CD4-positive, CD25-positive, alpha-beta regulatory T cell (primary cell): ENCODE measurements at regions not wholly inside any gene's neighbourhood (a gene's known extent, or its start where the extent isn't known, plus 50 kb on each side); places are given as distances from the start of the nearest gene placed in this dataset.
"Not testable (repeated sequence)": the region's sequence is repeated elsewhere in the genome, so short reads cannot be mapped to it uniquely, and the experiment has no call there.

Source experiments
- ATAC-seq, 2 donors: fragments of 150-1000 bp; cut with Tn5 transposase; one replicate each; pipeline ENCODE4 v1.10.0; 2021; ENCODE audit warnings: low read depth in 2 of 2, moderate number of reproducible peaks in 2 of 2, moderate library complexity in 1 of 2
- DNase-seq, 3 donors: peaks; one replicate each; pipeline versions ENCODE4 v3.0.0 to v3.0.0-alpha.2; 2012 to 2022; ENCODE audit warnings: mixed read lengths in 1 of 3
- H3K27ac ChIP-seq: one replicate; pipeline ENCODE4 v1.7.0; 2013; ENCODE audit warnings: mild to moderate bottlenecking, low read length; ENCODE audit not compliant: insufficient read depth, poor library complexity, severe bottlenecking
- H3K27me3 ChIP-seq: one replicate; pipeline ENCODE4 v1.7.0; 2013; ENCODE audit warnings: low read length; ENCODE audit not compliant: control insufficient read depth, insufficient read depth
- H3K36me3 ChIP-seq: one replicate; pipeline ENCODE4 v1.7.0; 2013; ENCODE audit warnings: mild to moderate bottlenecking, low read length, moderate library complexity; ENCODE audit not compliant: control insufficient read depth, insufficient read depth
- H3K4me1 ChIP-seq: 2 replicates; pipeline ENCODE4 v1.7.0; 2013; ENCODE audit warnings: mild to moderate bottlenecking, low read length; ENCODE audit not compliant: insufficient read depth, control insufficient read depth, poor library complexity, severe bottlenecking
- H3K4me3 ChIP-seq: one replicate; pipeline ENCODE4 v1.7.0; 2013; ENCODE audit warnings: low read depth, mild to moderate bottlenecking, low read length, moderate library complexity
- H3K9me3 ChIP-seq, 2 experiments: 1 replicate in 1 of 2; 2 replicates in 1 of 2; pipeline ENCODE4 v1.7.0; 2013; ENCODE audit warnings: low read length in 2 of 2, mild to moderate bottlenecking in 1 of 2, moderate library complexity in 1 of 2; ENCODE audit not compliant: control insufficient read depth in 2 of 2
- H3K27ac Mint-ChIP-seq, 3 donors: one replicate each; pipeline ENCODE4 v1.8.0; 2020 to 2022; ENCODE audit warnings: mild to moderate bottlenecking in 3 of 3, mixed read lengths in 3 of 3, moderate library complexity in 2 of 3
- H3K27me3 Mint-ChIP-seq: one replicate; pipeline ENCODE4 v1.8.0; 2022; ENCODE audit warnings: mild to moderate bottlenecking, mixed read lengths
- H3K36me3 Mint-ChIP-seq: one replicate; pipeline ENCODE4 v1.8.0; 2020; ENCODE audit warnings: mixed read lengths
- H3K4me1 Mint-ChIP-seq, 4 donors: one replicate each; pipeline ENCODE4 v1.8.0; 2020 to 2022; ENCODE audit warnings: mixed read lengths in 4 of 4, mild to moderate bottlenecking in 1 of 4
- H3K4me3 Mint-ChIP-seq, 4 donors: one replicate each; pipeline ENCODE4 v1.8.0; 2020 to 2022; ENCODE audit warnings: mild to moderate bottlenecking in 4 of 4, mixed read lengths in 4 of 4, moderate library complexity in 3 of 4
- H3K9me3 Mint-ChIP-seq, 7 donors: one replicate each; pipeline ENCODE4 v1.8.0; 2020 to 2022; ENCODE audit warnings: mixed read lengths in 7 of 7, mild to moderate bottlenecking in 3 of 7, moderate library complexity in 2 of 7

GRCh38 chr17:62322313-62322712 lies 58.0 kb upstream of the EFCAB3 start:
- Mint-ChIP-seq H3K27me3 (peaks cover 25% of the 10 kb centered on the region), H3K4me1 (no peaks in the 10 kb centered on the region), H3K36me3 (no peaks in the 10 kb centered on the region), H3K27ac (no peak overlapping the region), H3K9me3 (peaks cover 0 to 12% (median 0%) of the 10 kb centered on the region in 7 donors), H3K4me3 (no peak overlapping the region)
- ATAC-seq (no peak), DNase-seq (no peak)
- no peaks in the 10 kb centered on the region for H3K9me3 ChIP-seq
- no peak overlapping the region for H3K27ac ChIP-seq
- H3K36me3 ChIP-seq = no peaks in the 10 kb centered on the region
- H3K4me3 ChIP-seq = no peak overlapping the region
- H3K27me3 ChIP-seq = peaks cover 5% of the 10 kb centered on the region
- H3K4me1 ChIP-seq = no peaks in the 10 kb centered on the region

GRCh38 chr17:62321451-62321850 lies 58.9 kb upstream of the EFCAB3 start:
- ATAC-seq = no peak
- no peaks in the 10 kb centered on the region for H3K4me1 ChIP-seq
- no peaks in the 10 kb centered on the region for H3K9me3 ChIP-seq
- no peaks in the 10 kb centered on the region for H3K4me1 Mint-ChIP-seq
- H3K9me3 Mint-ChIP-seq = peaks cover 0 to 12% (median 0%) of the 10 kb centered on the region in 7 donors
- H3K27me3 ChIP-seq = peaks cover 7% of the 10 kb centered on the region
- no peak overlapping the region for H3K4me3 Mint-ChIP-seq
- H3K36me3 Mint-ChIP-seq = no peaks in the 10 kb centered on the region
- no peak overlapping the region for H3K27ac Mint-ChIP-seq
- no peak overlapping the region for H3K4me3 ChIP-seq
- no peaks in the 10 kb centered on the region for H3K36me3 ChIP-seq
- H3K27ac ChIP-seq = no peak overlapping the region
- peaks cover 27% of the 10 kb centered on the region for H3K27me3 Mint-ChIP-seq
- DNase-seq = no peak

- Histone ChIP-seq H3K27ac (no peak overlapping the region), H3K27me3 (peaks cover 8% of the 10 kb centered on the region), H3K4me3 (no peak overlapping the region), H3K36me3 (no peaks in the 10 kb centered on the region), H3K9me3 (no peaks in the 10 kb centered on the region), H3K4me1 (no peaks in the 10 kb centered on the region)
- no peak for ATAC-seq
- Mint-ChIP-seq H3K4me3 (no peak overlapping the region), H3K4me1 (no peaks in the 10 kb centered on the region), H3K27ac (no peak overlapping the region), H3K36me3 (no peaks in the 10 kb centered on the region), H3K27me3 (peaks cover 31% of the 10 kb centered on the region), H3K9me3 (peaks cover 0 to 12% (median 0%) of the 10 kb centered on the region in 7 donors)
- no peak for DNase-seq
These were observed 60.5 kb upstream of the EFCAB3 start for GRCh38 chr17:62319846-62320245.

- H3K9me3 ChIP-seq = no peaks in the 10 kb centered on the region
- H3K4me1 Mint-ChIP-seq = no peaks in the 10 kb centered on the region
- DNase-seq (no peak), ATAC-seq (no peak)
- H3K36me3 Mint-ChIP-seq = no peaks in the 10 kb centered on the region
- H3K27ac ChIP-seq = no peak overlapping the region
- H3K4me1 ChIP-seq = no peaks in the 10 kb centered on the region
- H3K27me3 Mint-ChIP-seq = peaks cover 18% of the 10 kb centered on the region
- H3K4me3 Mint-ChIP-seq = no peak overlapping the region
- no peak overlapping the region for H3K27ac Mint-ChIP-seq
- H3K9me3 Mint-ChIP-seq = peaks cover 0 to 5% (median 2%) of the 10 kb centered on the region in 7 donors
- no peaks in the 10 kb centered on the region for H3K36me3 ChIP-seq
- peaks cover 18% of the 10 kb centered on the region for H3K27me3 ChIP-seq
- H3K4me3 ChIP-seq = no peak overlapping the region
These were observed 71.0 kb upstream of the EFCAB3 start for GRCh38 chr17:62309396-62309795.

GRCh38 chr17:62307196-62307595 lies 73.2 kb upstream of the EFCAB3 start:
- no peak overlapping the region for H3K27ac Mint-ChIP-seq
- Histone ChIP-seq H3K4me1 (no peaks in the 10 kb centered on the region), H3K27ac (no peak overlapping the region), H3K4me3 (no peak overlapping the region), H3K27me3 (peaks cover 24% of the 10 kb centered on the region), H3K9me3 (no peaks in the 10 kb centered on the region), H3K36me3 (no peaks in the 10 kb centered on the region)
- peaks cover 0 to 5% (median 2%) of the 10 kb centered on the region in 7 donors for H3K9me3 Mint-ChIP-seq
- H3K36me3 Mint-ChIP-seq = no peaks in the 10 kb centered on the region
- H3K4me3 Mint-ChIP-seq = no peak overlapping the region
- ATAC-seq = no peak
- H3K27me3 Mint-ChIP-seq = peaks cover 20% of the 10 kb centered on the region
- DNase-seq = no peak
- H3K4me1 Mint-ChIP-seq = no peaks in the 10 kb centered on the region

GRCh38 chr17:62303476-62303875 lies 76.9 kb upstream of the EFCAB3 start:
- Mint-ChIP-seq H3K27me3 (peaks cover 16% of the 10 kb centered on the region), H3K9me3 (peaks cover 0 to 5% (median 2%) of the 10 kb centered on the region in 7 donors), H3K4me3 (no peak overlapping the region), H3K36me3 (no peaks in the 10 kb centered on the region), H3K4me1 (no peaks in the 10 kb centered on the region), H3K27ac (no peak overlapping the region)
- Histone ChIP-seq H3K9me3 (peaks cover 0 to 5% of the 10 kb centered on the region in 2 experiments), H3K4me1 (no peaks in the 10 kb centered on the region), H3K27ac (no peak overlapping the region), H3K36me3 (no peaks in the 10 kb centered on the region), H3K27me3 (peaks cover 14% of the 10 kb centered on the region), H3K4me3 (no peak overlapping the region)
- ATAC-seq = no peak
- no peak for DNase-seq

GRCh38 chr17:62300697-62301096 lies 79.7 kb upstream of the EFCAB3 start:
- H3K4me3 Mint-ChIP-seq = no peak overlapping the region
- no peak for DNase-seq
- H3K9me3 ChIP-seq = peaks cover 0 to 5% of the 10 kb centered on the region in 2 experiments
- H3K27ac Mint-ChIP-seq = no peak overlapping the region
- H3K9me3 Mint-ChIP-seq = peaks cover 0 to 5% (median 1%) of the 10 kb centered on the region in 7 donors
- H3K27me3 Mint-ChIP-seq = peaks cover 16% of the 10 kb centered on the region
- H3K27ac ChIP-seq = no peak overlapping the region
- H3K36me3 ChIP-seq = no peaks in the 10 kb centered on the region
- H3K4me1 Mint-ChIP-seq = no peaks in the 10 kb centered on the region
- no peaks in the 10 kb centered on the region for H3K36me3 Mint-ChIP-seq
- peaks cover 14% of the 10 kb centered on the region for H3K27me3 ChIP-seq
- no peaks in the 10 kb centered on the region for H3K4me1 ChIP-seq
- ATAC-seq = no peak
- H3K4me3 ChIP-seq = no peak overlapping the region

- not testable (repeated sequence) for DNase-seq
These were observed 105.1 kb upstream of the EFCAB3 start for GRCh38 chr17:62275290-62275689.

More at GRCh38 chr17:62275290-62275689, 105.1 kb upstream of the EFCAB3 start:
- H3K4me1 ChIP-seq, H3K9me3 ChIP-seq, H3K4me3 Mint-ChIP-seq, H3K4me1 Mint-ChIP-seq, H3K4me3 ChIP-seq, H3K27me3 Mint-ChIP-seq, ATAC-seq, H3K36me3 ChIP-seq, H3K36me3 Mint-ChIP-seq, H3K27ac ChIP-seq, H3K27me3 ChIP-seq, H3K27ac Mint-ChIP-seq, H3K9me3 Mint-ChIP-seq: not testable (repeated sequence)
